Testis (tissue), 2 donors: ENCODE measurements at regions not wholly inside any gene's neighbourhood (a gene's known extent, or its start where the extent isn't known, plus 50 kb on each side); places are given as distances from the start of the nearest gene placed in this dataset.
"Not testable (repeated sequence)": the region's sequence is repeated elsewhere in the genome, so short reads cannot be mapped to it uniquely, and the experiment has no call there.

Experiments
- CTCF ChIP-seq, 3 experiments: fragments of 450-650 bp in 2 of 3; fragments of 200-600 bp in 1 of 3; sonication (generic) in 1 of 3; IDR thresholded peaks; one replicate each; pipeline ENCODE4 v1.5.1; 2016 to 2019; ENCODE audit warnings: antibody characterized with exemption in 3 of 3, mild to moderate bottlenecking in 2 of 3, moderate library complexity in 1 of 3
- POLR2A ChIP-seq: fragments of 450-650 bp; IDR thresholded peaks from one replicate; pipeline ENCODE4 v1.6.1; 2017; ENCODE audit warnings: antibody characterized with exemption, mild to moderate bottlenecking, moderate library complexity

- TF ChIP-seq CTCF (IDR thresholded peaks at IDR 0.05); POLR2A: not testable (repeated sequence)
Observed at GRCh38 chrY:11201133-11201532, 1499.9 kb upstream of the USP9Y start.
